HepG2 (cell line): ENCODE measurements at regions not wholly inside any gene's neighbourhood (a gene's known extent, or its start where the extent isn't known, plus 50 kb on each side); places are given as distances from the start of the nearest gene placed in this dataset.

Experiments
- ATAC-seq: fragments of 200-7000 bp; cut with Tn5 transposase; 3 replicates; pipeline ENCODE4 v1.9.1; 2020; ENCODE audit warnings: mild to moderate bottlenecking, moderate library complexity
- BruUV-seq: library from RNA; stranded (reverse); fragments of 400-500 nt; replicated peaks from 2 replicates; lab custom pipeline; 2021; lab: Mats Ljungman, UMichigan
- CTCF ChIA-PET: fragments of 300-600 bp; formaldehyde crosslinking; extraction: SDS; loops from one replicate; lab custom pipeline; 2021; ENCODE audit warnings: low total read pairs, inconsistent platforms, low intra/inter-chr PET ratio; lab: Yijun Ruan, JAX
- POLR2A ChIA-PET: fragments of 350-600 bp; sonication (Branson Sonifier 250); formaldehyde crosslinking; loops from one replicate; lab custom pipeline; 2020; ENCODE audit warnings: antibody characterized with exemption, inconsistent platforms; lab: Yijun Ruan, JAX
- DNase-seq: peaks from one replicate; pipeline ENCODE4 v3.0.0-alpha.2; 2015; ENCODE audit warnings: low spot score
- FAIRE-seq: peaks from 3 replicates; lab custom pipeline; 2011; peaks lifted over from hg19 to GRCh38; lab: Jason Lieb, UNC
- H2AFZ ChIP-seq: one replicate; pipeline ENCODE4 v1.6.1; 2011; ENCODE audit warnings: low read length, inconsistent platforms
- H3K27ac ChIP-seq: fragments of 300-600 bp; 3 replicates; pipeline ENCODE4 v1.8.0; 2011; ENCODE audit warnings: mixed run types, mild to moderate bottlenecking, mixed read lengths, low read length, inconsistent platforms; ENCODE audit not compliant: insufficient read depth; ENCODE audit errors: extremely low read length
- H3K27me3 ChIP-seq, 2 experiments: fragments of 200-600 bp in 1 of 2; 2 replicates in 1 of 2; 3 replicates in 1 of 2; pipeline versions ENCODE4 v1.6.0 to v1.8.0; 2011; ENCODE audit warnings: low read length in 2 of 2, mild to moderate bottlenecking in 2 of 2, moderate library complexity in 2 of 2, inconsistent platforms in 1 of 2; ENCODE audit not compliant: insufficient read depth in 2 of 2, control insufficient read depth in 1 of 2
- H3K36me3 ChIP-seq, 2 experiments: fragments of 200-600 bp in 1 of 2; replicated peaks in 1 of 2; 2 replicates in 1 of 2; 3 replicates in 1 of 2; pipeline versions ENCODE4 v1.5.1 to v1.8.0; 2011; ENCODE audit warnings: low read length in 2 of 2, inconsistent platforms in 1 of 2; ENCODE audit not compliant: insufficient read depth in 2 of 2, control insufficient read depth in 1 of 2
- H3K4me1 ChIP-seq: 2 replicates; pipeline ENCODE4 v1.5.1; 2012; ENCODE audit warnings: low read length, inconsistent platforms; ENCODE audit not compliant: insufficient read depth
- H3K4me2 ChIP-seq: 2 replicates; pipeline ENCODE4 v1.6.0; 2011; ENCODE audit warnings: low read depth, low read length, inconsistent platforms
- H3K4me3 ChIP-seq, 3 experiments: fragments of 200-600 bp in 1 of 3; sonication (generic), shearing (Covaris generic) in 1 of 3; replicated peaks in 1 of 3; 2 replicates each; pipeline ENCODE4 v1.5.1; 2011 to 2016; ENCODE audit warnings: low read length in 3 of 3, inconsistent platforms in 2 of 3, low read depth in 2 of 3, mild to moderate bottlenecking in 2 of 3, control low read depth in 1 of 3, mixed read lengths in 1 of 3; ENCODE audit not compliant: insufficient read depth in 1 of 3
- H3K79me2 ChIP-seq: one replicate; pipeline ENCODE4 v1.6.1; 2011; ENCODE audit warnings: low read length, inconsistent platforms; ENCODE audit not compliant: insufficient read depth
- H3K9ac ChIP-seq: 2 replicates; pipeline ENCODE4 v1.6.0; 2011; ENCODE audit warnings: mild to moderate bottlenecking, low read depth, low read length, inconsistent platforms; ENCODE audit not compliant: insufficient read depth
- H3K9me3 ChIP-seq: 2 replicates; pipeline ENCODE4 v1.5.1; 2012; ENCODE audit warnings: mild to moderate bottlenecking, low read length
- H4K20me1 ChIP-seq: 2 replicates; pipeline ENCODE4 v1.6.0; 2011; ENCODE audit warnings: inconsistent platforms, mild to moderate bottlenecking, low read length, moderate library complexity; ENCODE audit not compliant: insufficient read depth
- ARID2 ChIP-seq: sonication (generic); formaldehyde crosslinking; IDR thresholded peaks from 2 replicates; pipeline ENCODE4 v1.8.1; 2022; ENCODE audit warnings: mild to moderate bottlenecking, missing genetic modification reagents, borderline replicate concordance
- ARNT ChIP-seq: fragments of 450-650 bp; IDR thresholded peaks from 2 replicates; pipeline ENCODE4 v1.6.1; 2017
- CENPT ChIP-seq: sonication (generic); formaldehyde crosslinking; IDR thresholded peaks from 2 replicates; pipeline ENCODE4 v1.8.0; 2022; ENCODE audit warnings: low read depth, mild to moderate bottlenecking, moderate library complexity, missing genetic modification reagents
- JARID2 ChIP-seq: sonication (generic); formaldehyde crosslinking; IDR thresholded peaks from 2 replicates; pipeline ENCODE4 v1.8.1; 2023; ENCODE audit warnings: missing genetic modification reagents, inconsistent platforms; ENCODE audit not compliant: insufficient replicate concordance
- MYC ChIP-seq: sonication (generic); formaldehyde crosslinking; IDR thresholded peaks from 2 replicates; pipeline ENCODE4 v1.9.0; 2021; ENCODE audit warnings: missing genetic modification reagents, borderline replicate concordance
- RFX3 ChIP-seq: IDR thresholded peaks from 2 replicates; pipeline ENCODE4 v1.6.1; 2016; ENCODE audit warnings: missing biosample characterization, missing genetic modification reagents
- ZNF224 ChIP-seq: sonication (generic); formaldehyde crosslinking; IDR thresholded peaks from 2 replicates; pipeline ENCODE4 v1.5.0; 2020; ENCODE audit warnings: mild to moderate bottlenecking, missing genetic modification reagents
- ZNF33B ChIP-seq: sonication (generic); formaldehyde crosslinking; IDR thresholded peaks from 2 replicates; pipeline ENCODE4 v1.5.1; 2020; ENCODE audit warnings: mild to moderate bottlenecking, missing genetic modification reagents
- ZNF780A ChIP-seq: sonication (generic); formaldehyde crosslinking; IDR thresholded peaks from 2 replicates; pipeline ENCODE4 v1.8.0; 2022; ENCODE audit warnings: mild to moderate bottlenecking, missing genetic modification reagents, moderate library complexity
- WGBS: methylation state at CpG from one replicate; pipeline ENCODE4 v1.1.6; 2017; ENCODE audit warnings: low lambda C conversion rate; 5-methylcytosine and 5-hydroxymethylcytosine counted together
- in situ Hi-C: cut with HindIII; loops from 2 replicates; pipeline ENCODE4 v1.10.0; 2017; ENCODE audit warnings: low pct_unique_long_range_greater_than_20kb; ENCODE audit not compliant: extremely low pct_ligation_motif_present
- intact Hi-C: fragments of 100-400 bp; cut with micrococcal nuclease; formaldehyde crosslinking; loops from one replicate; pipeline ENCODE4 v1.10.0; 2022; ENCODE audit not compliant: unreplicated experiment
- TF ChIP-seq, protein P1 (sequence below): sonication (generic); formaldehyde crosslinking; IDR thresholded peaks from 2 replicates; pipeline ENCODE4 v1.5.0; 2020; ENCODE audit warnings: mild to moderate bottlenecking, missing genetic modification reagents
- TF ChIP-seq, protein P2 (sequence below): sonication (generic); formaldehyde crosslinking; IDR thresholded peaks from 2 replicates; pipeline ENCODE4 v1.4.0; 2020; ENCODE audit warnings: missing genetic modification reagents, borderline replicate concordance

DNA sequence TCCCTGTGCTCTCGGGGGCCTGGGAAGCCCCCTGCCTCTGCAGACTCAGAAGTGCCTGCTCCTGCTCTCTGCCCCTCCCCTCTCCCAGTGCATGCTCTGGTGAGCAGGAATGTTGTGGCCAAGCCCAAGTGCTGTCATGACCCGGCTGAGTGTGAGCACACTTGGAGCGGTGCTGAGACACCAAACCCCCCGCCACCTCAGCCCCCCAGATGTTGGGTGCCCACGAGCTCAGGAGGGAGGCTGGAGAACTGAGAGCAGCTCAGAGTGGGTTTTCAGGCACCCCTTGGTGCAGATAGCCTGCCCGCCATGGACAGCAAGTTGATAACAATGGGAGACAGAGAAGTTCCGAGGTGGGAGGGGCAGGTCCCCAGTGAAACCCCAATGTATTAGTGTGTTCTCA is 477.4 kb downstream of the ACTRT1 start:
- ChIA-PET POLR2A (no interaction called here), CTCF (no interaction called here)
- peaks cover 21% of the 10 kb centered on the region; the same call in 1 of the 2 replicates for H3K9me3 ChIP-seq
- no peak for DNase-seq
- no peaks in the 10 kb centered on the region for H3K79me2 ChIP-seq
- no peak for FAIRE-seq
- no peak overlapping the region for H3K4me3 ChIP-seq
- H3K4me1 ChIP-seq, result no peaks in the 10 kb centered on the region
- H4K20me1 ChIP-seq, result no peaks in the 10 kb centered on the region
- H3K4me2 ChIP-seq, result no peak overlapping the region
- no TSS peak for BruUV-seq
- in situ Hi-C loops, result no loop called here
- H3K36me3 ChIP-seq, result no peaks in the 10 kb centered on the region
- H3K27ac ChIP-seq, result no peak overlapping the region
- no peak overlapping the region for H2AFZ ChIP-seq
- H3K9ac ChIP-seq, result no peak overlapping the region
- WGBS, result 0% methylated on average over 3 of the region's 7 CpGs
- intact Hi-C loops, result no loop called here
- no peaks in the 10 kb centered on the region for H3K27me3 ChIP-seq
- no peak for ATAC-seq
- no peak for TF ChIP-seq ARID2
- no peak for TF ChIP-seq RFX3 (CRISPR knock-in tag)
- TF ChIP-seq, protein P1, sequence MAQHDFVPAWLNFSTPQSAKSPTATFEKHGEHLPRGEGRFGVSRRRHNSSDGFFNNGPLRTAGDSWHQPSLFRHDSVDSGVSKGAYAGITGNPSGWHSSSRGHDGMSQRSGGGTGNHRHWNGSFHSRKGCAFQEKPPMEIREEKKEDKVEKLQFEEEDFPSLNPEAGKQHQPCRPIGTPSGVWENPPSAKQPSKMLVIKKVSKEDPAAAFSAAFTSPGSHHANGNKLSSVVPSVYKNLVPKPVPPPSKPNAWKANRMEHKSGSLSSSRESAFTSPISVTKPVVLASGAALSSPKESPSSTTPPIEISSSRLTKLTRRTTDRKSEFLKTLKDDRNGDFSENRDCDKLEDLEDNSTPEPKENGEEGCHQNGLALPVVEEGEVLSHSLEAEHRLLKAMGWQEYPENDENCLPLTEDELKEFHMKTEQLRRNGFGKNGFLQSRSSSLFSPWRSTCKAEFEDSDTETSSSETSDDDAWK (CRISPR knock-in tag), result no peak
- no peak for TF ChIP-seq JARID2
- TF ChIP-seq ZNF224 (CRISPR knock-in tag), result no peak
- no peak for TF ChIP-seq MYC
- no peak for TF ChIP-seq ZNF780A (CRISPR knock-in tag)
- TF ChIP-seq, protein P2, sequence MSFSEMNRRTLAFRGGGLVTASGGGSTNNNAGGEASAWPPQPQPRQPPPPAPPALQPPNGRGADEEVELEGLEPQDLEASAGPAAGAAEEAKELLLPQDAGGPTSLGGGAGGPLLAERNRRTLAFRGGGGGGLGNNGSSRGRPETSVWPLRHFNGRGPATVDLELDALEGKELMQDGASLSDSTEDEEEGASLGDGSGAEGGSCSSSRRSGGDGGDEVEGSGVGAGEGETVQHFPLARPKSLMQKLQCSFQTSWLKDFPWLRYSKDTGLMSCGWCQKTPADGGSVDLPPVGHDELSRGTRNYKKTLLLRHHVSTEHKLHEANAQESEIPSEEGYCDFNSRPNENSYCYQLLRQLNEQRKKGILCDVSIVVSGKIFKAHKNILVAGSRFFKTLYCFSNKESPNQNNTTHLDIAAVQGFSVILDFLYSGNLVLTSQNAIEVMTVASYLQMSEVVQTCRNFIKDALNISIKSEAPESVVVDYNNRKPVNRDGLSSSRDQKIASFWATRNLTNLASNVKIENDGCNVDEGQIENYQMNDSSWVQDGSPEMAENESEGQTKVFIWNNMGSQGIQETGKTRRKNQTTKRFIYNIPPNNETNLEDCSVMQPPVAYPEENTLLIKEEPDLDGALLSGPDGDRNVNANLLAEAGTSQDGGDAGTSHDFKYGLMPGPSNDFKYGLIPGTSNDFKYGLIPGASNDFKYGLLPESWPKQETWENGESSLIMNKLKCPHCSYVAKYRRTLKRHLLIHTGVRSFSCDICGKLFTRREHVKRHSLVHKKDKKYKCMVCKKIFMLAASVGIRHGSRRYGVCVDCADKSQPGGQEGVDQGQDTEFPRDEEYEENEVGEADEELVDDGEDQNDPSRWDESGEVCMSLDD (CRISPR knock-in tag), result no peak
- TF ChIP-seq ZNF33B, result no peak
- no peak for TF ChIP-seq CENPT (CRISPR knock-in tag)
- TF ChIP-seq ARNT, result no peak
